Left ventricle myocardium inferior (tissue), 1 donor: ENCODE measurements at regions not wholly inside any gene's neighbourhood (a gene's known extent, or its start where the extent isn't known, plus 50 kb on each side); places are given as distances from the start of the nearest gene placed in this dataset.

Source experiments
- DNase-seq: peaks from one replicate; pipeline ENCODE4 v3.0.0-alpha.2; 2020
- H3K27ac ChIP-seq: fragments of 200-600 bp; replicated peaks from 2 replicates; pipeline ENCODE4 v1.8.0; 2021
- H3K27me3 ChIP-seq: fragments of 200-600 bp; 2 replicates; pipeline ENCODE4 v1.8.0; 2021; ENCODE audit warnings: low read depth
- H3K36me3 ChIP-seq: fragments of 200-600 bp; 2 replicates; pipeline ENCODE4 v1.8.0; 2021
- H3K4me1 ChIP-seq: fragments of 200-600 bp; 2 replicates; pipeline ENCODE4 v1.8.0; 2021
- H3K4me3 ChIP-seq: fragments of 200-600 bp; 2 replicates; pipeline ENCODE4 v1.8.0; 2021; ENCODE audit warnings: mild to moderate bottlenecking, moderate library complexity
- H3K9me3 ChIP-seq: fragments of 200-600 bp; replicated peaks from 2 replicates; pipeline ENCODE4 v1.8.0; 2021
- CTCF ChIP-seq: fragments of 200-600 bp; IDR thresholded peaks from 2 replicates; pipeline ENCODE4 v1.8.0; 2021; ENCODE audit warnings: antibody characterized with exemption, mild to moderate bottlenecking, borderline replicate concordance
- intact Hi-C: fragments of 100-400 bp; cut with micrococcal nuclease; formaldehyde crosslinking; loops from one replicate; pipeline ENCODE4 v1.11.0; 2022
- donor health status: DM: no; HTN: yes; CAD: no; lungs with severe emphysema.

GRCh38 chr20:12925863-12926793, 82.6 kb upstream of the SPTLC3 start:
- H3K27me3 ChIP-seq: peaks cover 26% of the 10 kb centered on the region
- no peak overlapping the region for H3K27ac ChIP-seq
- H3K4me1 ChIP-seq: peaks cover 3% of the 10 kb centered on the region
- peaks cover 9% of the 10 kb centered on the region for H3K9me3 ChIP-seq
- intact Hi-C loops: loop anchor here (2.0 kb wide), 1 partner anchor 179 kb away; no protein-coding TSS in a partner anchor
- no peak for DNase-seq
- no peak for TF ChIP-seq CTCF
- no peak overlapping the region for H3K4me3 ChIP-seq
- H3K36me3 ChIP-seq: no peaks in the 10 kb centered on the region

- Histone ChIP-seq H3K9me3 (peaks cover 2% of the 10 kb centered on the region), H3K4me3 (no peak overlapping the region), H3K27me3 (peaks cover 13% of the 10 kb centered on the region), H3K27ac (no peak overlapping the region), H3K4me1 (peaks cover 3% of the 10 kb centered on the region), H3K36me3 (no peaks in the 10 kb centered on the region)
- intact Hi-C loops: no loop called here
- no peak for DNase-seq
- no peak for TF ChIP-seq CTCF
Observed at GRCh38 chr20:12927489-12927888, 81.3 kb upstream of the SPTLC3 start.

GRCh38 chr20:12928358-12928754, 80.4 kb upstream of the SPTLC3 start:
- TF ChIP-seq CTCF: no peak
- intact Hi-C loops: no loop called here
- Histone ChIP-seq H3K4me3 (no peak overlapping the region), H3K36me3 (no peaks in the 10 kb centered on the region), H3K4me1 (peaks cover 3% of the 10 kb centered on the region), H3K9me3 (no peaks in the 10 kb centered on the region), H3K27me3 (peaks cover 12% of the 10 kb centered on the region), H3K27ac (no peak overlapping the region)
- no peak for DNase-seq

GRCh38 chr20:12928755-12929401, 79.9 kb upstream of the SPTLC3 start:
- Histone ChIP-seq H3K4me1 (peaks cover 3% of the 10 kb centered on the region), H3K27me3 (peaks cover 7% of the 10 kb centered on the region), H3K27ac (no peak overlapping the region), H3K4me3 (no peak overlapping the region), H3K9me3 (no peaks in the 10 kb centered on the region), H3K36me3 (no peaks in the 10 kb centered on the region)
- DNase-seq: no peak
- intact Hi-C loops: no loop called here
- TF ChIP-seq CTCF: no peak

GRCh38 chr20:12936020-12936419, 72.8 kb upstream of the SPTLC3 start:
- no peaks in the 10 kb centered on the region for H3K36me3 ChIP-seq
- H3K4me1 ChIP-seq: no peaks in the 10 kb centered on the region
- intact Hi-C loops: no loop called here
- no peak overlapping the region for H3K4me3 ChIP-seq
- no peak overlapping the region for H3K27ac ChIP-seq
- TF ChIP-seq CTCF: no peak
- H3K9me3 ChIP-seq: no peaks in the 10 kb centered on the region
- no peak for DNase-seq
- peaks cover 10% of the 10 kb centered on the region for H3K27me3 ChIP-seq
